ENCODE measurements at regions not wholly inside any gene's neighbourhood (a gene's known extent, or its start where the extent isn't known, plus 50 kb on each side); places are given as distances from the start of the nearest gene placed in this dataset.

DNA sequence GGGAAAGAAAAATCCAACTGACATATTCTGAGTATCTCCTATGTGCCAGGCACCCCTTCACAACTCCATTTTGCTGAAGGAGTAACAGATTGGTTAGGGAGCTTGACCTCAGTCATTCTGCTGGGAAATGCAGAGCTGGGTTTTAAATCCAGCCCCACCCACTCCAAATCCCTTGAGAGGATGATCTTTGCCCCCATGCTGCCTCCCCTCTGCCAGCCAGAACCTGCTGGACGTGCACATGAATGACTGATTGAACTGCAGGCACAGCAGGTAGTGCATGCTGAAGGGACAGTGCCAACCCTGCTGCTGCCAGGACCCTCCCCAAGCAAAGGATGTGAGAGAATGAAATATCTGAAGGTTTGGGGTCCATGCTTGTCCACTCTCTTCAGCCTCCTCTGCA, 340.9 kb downstream of the BUD13 start:
- H3K27ac Mint-ChIP-seq, result no peak overlapping the region
- H3K9me3 Mint-ChIP-seq, result no peaks in the 10 kb centered on the region
- H3K4me1 Mint-ChIP-seq (ENCODE audit: unreplicated experiment), result peaks cover 20% of the 10 kb centered on the region
- peaks cover 29% of the 10 kb centered on the region for H3K27me3 Mint-ChIP-seq
- TF ChIP-seq, protein P1, sequence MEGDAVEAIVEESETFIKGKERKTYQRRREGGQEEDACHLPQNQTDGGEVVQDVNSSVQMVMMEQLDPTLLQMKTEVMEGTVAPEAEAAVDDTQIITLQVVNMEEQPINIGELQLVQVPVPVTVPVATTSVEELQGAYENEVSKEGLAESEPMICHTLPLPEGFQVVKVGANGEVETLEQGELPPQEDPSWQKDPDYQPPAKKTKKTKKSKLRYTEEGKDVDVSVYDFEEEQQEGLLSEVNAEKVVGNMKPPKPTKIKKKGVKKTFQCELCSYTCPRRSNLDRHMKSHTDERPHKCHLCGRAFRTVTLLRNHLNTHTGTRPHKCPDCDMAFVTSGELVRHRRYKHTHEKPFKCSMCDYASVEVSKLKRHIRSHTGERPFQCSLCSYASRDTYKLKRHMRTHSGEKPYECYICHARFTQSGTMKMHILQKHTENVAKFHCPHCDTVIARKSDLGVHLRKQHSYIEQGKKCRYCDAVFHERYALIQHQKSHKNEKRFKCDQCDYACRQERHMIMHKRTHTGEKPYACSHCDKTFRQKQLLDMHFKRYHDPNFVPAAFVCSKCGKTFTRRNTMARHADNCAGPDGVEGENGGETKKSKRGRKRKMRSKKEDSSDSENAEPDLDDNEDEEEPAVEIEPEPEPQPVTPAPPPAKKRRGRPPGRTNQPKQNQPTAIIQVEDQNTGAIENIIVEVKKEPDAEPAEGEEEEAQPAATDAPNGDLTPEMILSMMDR (conservative IDR thresholded peaks at IDR 0.05), result no peak
- no peak overlapping the region for H3K4me3 Mint-ChIP-seq
- DNase-seq (ENCODE audit: extremely low spot score, unreplicated experiment), result no peak
- H3K36me3 Mint-ChIP-seq, result no peaks in the 10 kb centered on the region

DNA sequence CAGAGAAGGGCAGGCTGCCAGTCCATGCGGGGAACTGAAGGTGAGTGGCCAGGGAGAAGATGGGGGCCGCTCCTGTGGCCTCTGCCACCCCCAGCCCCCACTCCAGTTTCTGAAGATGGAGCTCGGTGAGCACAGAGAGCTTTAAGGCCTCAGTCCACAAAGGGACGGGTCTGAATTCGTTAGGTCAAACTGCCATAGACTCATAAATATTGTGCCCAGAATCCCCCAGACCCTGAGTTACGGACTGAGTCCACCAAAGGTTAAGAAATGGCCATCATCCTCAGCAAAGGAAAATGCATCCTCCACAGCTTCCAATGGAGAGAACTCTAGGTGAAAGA, 344.2 kb downstream of the BUD13 start:
- TF ChIP-seq, protein P1 (conservative IDR thresholded peaks at IDR 0.05), result no peak
- Mint-ChIP-seq H3K9me3 (no peaks in the 10 kb centered on the region), H3K4me1 (ENCODE audit: unreplicated experiment) (peaks cover 20% of the 10 kb centered on the region), H3K27me3 (peaks cover 14% of the 10 kb centered on the region), H3K4me3 (no peak overlapping the region), H3K36me3 (no peaks in the 10 kb centered on the region), H3K27ac (no peak overlapping the region)
- DNase-seq (ENCODE audit: extremely low spot score, unreplicated experiment), result no peak

DNA sequence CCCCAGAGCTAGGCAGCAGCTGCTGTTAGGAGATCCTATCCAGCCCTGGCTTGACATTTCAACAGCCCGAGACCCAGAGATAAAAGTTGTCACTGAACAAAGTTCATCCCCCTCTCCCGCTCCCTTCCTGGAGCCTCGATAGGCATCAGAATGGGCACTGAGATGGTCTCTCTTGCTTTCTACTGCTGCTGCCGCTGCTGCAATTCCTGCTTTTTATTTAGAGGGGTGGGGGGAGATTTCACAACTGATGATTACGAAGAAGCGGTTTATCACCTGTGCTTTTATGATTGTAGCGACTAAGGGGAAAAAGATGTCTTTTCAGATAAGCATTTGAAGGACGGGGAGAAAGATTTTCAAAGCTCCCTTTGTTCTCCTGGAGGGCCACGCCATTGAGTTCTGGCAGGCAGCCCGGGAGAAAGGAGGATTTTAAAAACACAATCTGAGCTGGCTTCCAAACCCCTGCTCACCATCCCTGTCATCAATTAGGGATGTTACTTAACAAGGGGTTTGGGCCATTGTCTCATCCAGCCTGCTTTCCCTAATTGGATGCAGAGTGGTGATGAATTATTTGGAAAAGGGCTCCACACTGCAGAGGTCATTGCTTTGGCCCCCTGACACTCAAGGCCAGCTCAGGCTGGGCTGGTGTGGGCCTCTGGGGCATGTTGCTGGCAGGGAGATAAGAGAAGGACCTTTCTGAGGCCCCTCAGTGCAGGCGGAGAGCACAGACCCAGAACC, 344.7 kb downstream of the BUD13 start:
- H3K4me1 Mint-ChIP-seq (ENCODE audit: unreplicated experiment), result peaks cover 20% of the 10 kb centered on the region
- peak overlapping the region; percentile 42 for H3K4me3 Mint-ChIP-seq
- peaks cover 8% of the 10 kb centered on the region for H3K27me3 Mint-ChIP-seq
- TF ChIP-seq, protein P1 (conservative IDR thresholded peaks at IDR 0.05), result no peak
- H3K9me3 Mint-ChIP-seq, result no peaks in the 10 kb centered on the region
- no peak for DNase-seq (ENCODE audit: extremely low spot score, unreplicated experiment)
- peak overlapping the region; percentile 38 for H3K27ac Mint-ChIP-seq
- H3K36me3 Mint-ChIP-seq, result no peaks in the 10 kb centered on the region

DNA sequence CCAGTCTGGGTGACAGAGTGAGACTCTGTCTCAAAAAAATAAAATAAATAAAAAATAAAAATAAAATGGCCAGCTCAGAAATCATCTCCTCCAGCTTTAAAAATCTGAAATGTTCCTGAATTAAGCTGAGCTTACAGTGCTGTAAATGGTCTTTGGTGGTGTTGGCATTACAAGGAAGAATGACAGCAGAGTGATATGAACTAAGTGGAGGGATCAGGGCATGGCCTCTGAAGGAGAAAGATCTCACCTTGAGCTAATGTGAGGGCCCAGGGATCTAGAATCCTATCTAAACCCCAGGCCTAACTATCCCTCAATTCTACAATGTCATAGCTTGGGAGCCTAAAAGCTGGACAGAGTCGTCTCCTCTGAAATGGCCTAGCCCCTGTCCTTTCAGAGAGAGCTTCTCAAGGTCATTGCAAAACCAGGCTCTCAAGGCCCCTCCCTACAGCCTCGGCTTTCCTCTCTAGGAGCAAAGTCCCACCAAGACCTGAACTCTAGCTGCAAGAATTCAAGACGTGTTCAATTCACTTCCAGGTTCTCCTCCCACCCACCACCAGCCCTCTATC, 345.4 kb downstream of the BUD13 start:
- Mint-ChIP-seq H3K4me1 (ENCODE audit: unreplicated experiment) (peaks cover 20% of the 10 kb centered on the region), H3K36me3 (no peaks in the 10 kb centered on the region), H3K9me3 (no peaks in the 10 kb centered on the region), H3K27me3 (peaks cover 8% of the 10 kb centered on the region), H3K27ac (peak overlapping the region; percentile 38), H3K4me3 (peak overlapping the region; percentile 42)
- TF ChIP-seq, protein P1 (conservative IDR thresholded peaks at IDR 0.05), result no peak
- DNase-seq (ENCODE audit: extremely low spot score, unreplicated experiment), result no peak

DNA sequence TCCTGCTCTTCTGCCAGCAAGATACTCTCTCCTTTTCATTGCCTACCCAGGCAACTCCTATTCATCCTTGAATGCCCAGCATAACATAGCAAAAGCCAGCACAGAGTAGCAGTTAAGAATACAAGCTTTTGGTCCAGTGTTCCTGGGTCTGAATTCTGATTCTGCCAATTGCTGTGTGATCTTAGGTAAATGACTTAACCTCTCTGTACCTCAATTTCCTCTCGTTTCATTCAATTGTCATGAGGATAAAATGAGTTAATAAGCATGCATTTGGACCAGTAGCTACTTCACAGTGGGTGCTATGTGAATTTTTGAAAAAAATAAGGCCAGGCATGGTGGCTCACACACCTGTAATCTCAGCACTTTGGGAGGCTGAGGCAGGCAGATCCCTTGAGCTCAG, 346.0 kb downstream of the BUD13 start:
- no peak for DNase-seq (ENCODE audit: extremely low spot score, unreplicated experiment)
- no peaks in the 10 kb centered on the region for H3K36me3 Mint-ChIP-seq
- no peak overlapping the region for H3K4me3 Mint-ChIP-seq
- H3K4me1 Mint-ChIP-seq (ENCODE audit: unreplicated experiment), result peaks cover 24% of the 10 kb centered on the region
- H3K9me3 Mint-ChIP-seq, result no peaks in the 10 kb centered on the region
- peaks cover 12% of the 10 kb centered on the region for H3K27me3 Mint-ChIP-seq
- TF ChIP-seq, protein P1 (conservative IDR thresholded peaks at IDR 0.05), result no peak
- H3K27ac Mint-ChIP-seq, result no peak overlapping the region

Measured in type B pancreatic cell (in vitro differentiated cells).